Keratinocyte (primary cell): ENCODE measurements at regions not wholly inside any gene's neighbourhood (a gene's known extent, or its start where the extent isn't known, plus 50 kb on each side); places are given as distances from the start of the nearest gene placed in this dataset.

Experiments used
- DNase-seq: peaks from one replicate; pipeline ENCODE4 v3.0.0-alpha.2; 2011; ENCODE audit warnings: low read depth, missing footprints, low spot score
- FAIRE-seq: peaks from 2 replicates; lab custom pipeline; 2011; peaks lifted over from hg19 to GRCh38; lab: Jason Lieb, UNC
- H2AFZ ChIP-seq: 2 replicates; pipeline ENCODE4 v1.6.0; 2012; ENCODE audit warnings: low read length, control low read depth, inconsistent platforms; ENCODE audit not compliant: control insufficient read depth
- H3K27ac ChIP-seq: 2 replicates; pipeline ENCODE4 v1.5.1; 2011; ENCODE audit warnings: low read length; ENCODE audit not compliant: control insufficient read depth, insufficient read depth
- H3K27me3 ChIP-seq: 3 replicates; pipeline ENCODE4 v1.6.0; 2011; ENCODE audit warnings: low read length; ENCODE audit not compliant: control insufficient read depth, insufficient read depth; ENCODE audit errors: extremely low read depth
- H3K36me3 ChIP-seq, 2 experiments: 2 replicates in 1 of 2; 3 replicates in 1 of 2; pipeline ENCODE4 v1.5.1; 2011; ENCODE audit warnings: low read length in 2 of 2, mild to moderate bottlenecking in 1 of 2; ENCODE audit not compliant: control insufficient read depth in 2 of 2, insufficient read depth in 2 of 2; ENCODE audit errors: extremely low read depth in 1 of 2
- H3K4me1 ChIP-seq: 3 replicates; pipeline ENCODE4 v1.5.1; 2011; ENCODE audit warnings: low read length; ENCODE audit not compliant: control insufficient read depth, insufficient read depth; ENCODE audit errors: extremely low read depth
- H3K4me2 ChIP-seq: 3 replicates; pipeline ENCODE4 v1.6.0; 2011; ENCODE audit warnings: low read depth, low read length; ENCODE audit not compliant: control insufficient read depth, insufficient read depth; ENCODE audit errors: extremely low read depth
- H3K4me3 ChIP-seq, 3 experiments: fragments of 200-600 bp in 1 of 3; sonication (generic) in 1 of 3; 2 replicates in 2 of 3; 3 replicates in 1 of 3; pipeline ENCODE4 v1.5.1; 2011 to 2016; ENCODE audit warnings: low read length in 3 of 3, mild to moderate bottlenecking in 3 of 3, control low read depth in 2 of 3, inconsistent platforms in 1 of 3, low read depth in 1 of 3, mixed read lengths in 1 of 3, mixed run types in 1 of 3, moderate library complexity in 1 of 3; ENCODE audit not compliant: control insufficient read depth in 2 of 3, insufficient read depth in 2 of 3; ENCODE audit errors: extremely low read depth in 1 of 3
- H3K79me2 ChIP-seq: 2 replicates; pipeline ENCODE4 v1.6.0; 2012; ENCODE audit warnings: low read length; ENCODE audit not compliant: control insufficient read depth, insufficient read depth
- H3K9ac ChIP-seq: 3 replicates; pipeline ENCODE4 v1.6.0; 2011; ENCODE audit warnings: low read length; ENCODE audit not compliant: control insufficient read depth, insufficient read depth; ENCODE audit errors: extremely low read depth
- H3K9me1 ChIP-seq: 3 replicates; pipeline ENCODE4 v1.6.0; 2011; ENCODE audit warnings: low read length; ENCODE audit not compliant: control insufficient read depth, insufficient read depth; ENCODE audit errors: extremely low read depth
- H3K9me3 ChIP-seq: 2 replicates; pipeline ENCODE4 v1.5.1; 2012; ENCODE audit warnings: low read depth, low read length; ENCODE audit not compliant: control insufficient read depth
- H4K20me1 ChIP-seq: 3 replicates; pipeline ENCODE4 v1.6.0; 2011; ENCODE audit warnings: low read length; ENCODE audit not compliant: control insufficient read depth, insufficient read depth; ENCODE audit errors: extremely low read depth
- EZH2 ChIP-seq: IDR thresholded peaks from one replicate; pipeline ENCODE4 v1.6.1; 2012; ENCODE audit warnings: inconsistent platforms, mild to moderate bottlenecking, low read length, moderate library complexity
- dilution Hi-C: fragments of 300-500 bp; cut with MboI; formaldehyde crosslinking; loops from one replicate; pipeline ENCODE4 v1.7.0; 2020; ENCODE audit warnings: low sequenced_read_pairs; ENCODE audit not compliant: extremely low pct_ligation_motif_present
- TF ChIP-seq, protein P1 (sequence below), 3 experiments: IDR thresholded peaks in 1 of 3; conservative IDR thresholded peaks in 1 of 3; optimal IDR thresholded peaks in 1 of 3; 2 replicates in 2 of 3; 3 replicates in 1 of 3; pipeline versions ENCODE3 to v1.5.1; 2011; ENCODE audit warnings: low read length in 3 of 3, mild to moderate bottlenecking in 3 of 3, moderate library complexity in 2 of 3, control low read depth in 1 of 3, inconsistent platforms in 1 of 3; ENCODE audit not compliant: insufficient read depth in 2 of 3; ENCODE audit errors: extremely low read depth in 1 of 3

DNA sequence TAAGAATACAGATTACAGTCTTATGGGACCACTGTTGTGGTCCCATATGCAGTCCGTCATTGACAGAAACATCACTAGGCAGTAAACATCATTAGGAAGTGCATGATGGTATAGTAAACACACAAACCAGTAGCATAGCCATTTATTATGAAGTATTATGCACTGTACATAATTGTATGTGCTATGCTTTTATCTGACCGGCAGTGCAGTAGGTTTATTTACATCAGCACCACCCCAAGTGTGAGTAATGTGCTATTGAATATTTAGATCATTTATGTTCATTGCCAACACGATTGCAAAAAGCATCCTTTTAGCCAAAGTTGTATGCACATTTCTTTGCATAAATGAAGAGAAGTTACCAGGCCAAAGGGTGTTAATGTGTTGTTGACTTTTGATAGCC is 531.6 kb upstream of the TBX3 start:
- no peaks in the 10 kb centered on the region for H3K79me2 ChIP-seq
- no peaks in the 10 kb centered on the region for H3K9me3 ChIP-seq
- no peak overlapping the region for H3K4me2 ChIP-seq
- dilution Hi-C loops = no loop called here
- H3K4me3 ChIP-seq = no peak overlapping the region
- no peak overlapping the region for H2AFZ ChIP-seq
- no peaks in the 10 kb centered on the region for H3K36me3 ChIP-seq
- TF ChIP-seq EZH2 = no peak
- TF ChIP-seq, protein P1, sequence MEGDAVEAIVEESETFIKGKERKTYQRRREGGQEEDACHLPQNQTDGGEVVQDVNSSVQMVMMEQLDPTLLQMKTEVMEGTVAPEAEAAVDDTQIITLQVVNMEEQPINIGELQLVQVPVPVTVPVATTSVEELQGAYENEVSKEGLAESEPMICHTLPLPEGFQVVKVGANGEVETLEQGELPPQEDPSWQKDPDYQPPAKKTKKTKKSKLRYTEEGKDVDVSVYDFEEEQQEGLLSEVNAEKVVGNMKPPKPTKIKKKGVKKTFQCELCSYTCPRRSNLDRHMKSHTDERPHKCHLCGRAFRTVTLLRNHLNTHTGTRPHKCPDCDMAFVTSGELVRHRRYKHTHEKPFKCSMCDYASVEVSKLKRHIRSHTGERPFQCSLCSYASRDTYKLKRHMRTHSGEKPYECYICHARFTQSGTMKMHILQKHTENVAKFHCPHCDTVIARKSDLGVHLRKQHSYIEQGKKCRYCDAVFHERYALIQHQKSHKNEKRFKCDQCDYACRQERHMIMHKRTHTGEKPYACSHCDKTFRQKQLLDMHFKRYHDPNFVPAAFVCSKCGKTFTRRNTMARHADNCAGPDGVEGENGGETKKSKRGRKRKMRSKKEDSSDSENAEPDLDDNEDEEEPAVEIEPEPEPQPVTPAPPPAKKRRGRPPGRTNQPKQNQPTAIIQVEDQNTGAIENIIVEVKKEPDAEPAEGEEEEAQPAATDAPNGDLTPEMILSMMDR (optimal IDR thresholded peaks at IDR 0.05 in 1 of 3, IDR thresholded peaks at IDR 0.05 in 1 of 3, conservative IDR thresholded peaks at IDR 0.05 in 1 of 3; ENCODE audit: extremely low read depth in 1 of 3, insufficient read depth in 2 of 3, low read length in 3 of 3) = no peak
- H3K9ac ChIP-seq = no peak overlapping the region
- H3K27ac ChIP-seq = no peak overlapping the region
- H3K4me1 ChIP-seq = peaks cover 5% of the 10 kb centered on the region
- FAIRE-seq (no peak), DNase-seq (no peak)
- no peaks in the 10 kb centered on the region for H4K20me1 ChIP-seq
- H3K9me1 ChIP-seq = no peaks in the 10 kb centered on the region
- no peaks in the 10 kb centered on the region for H3K27me3 ChIP-seq

- no peak overlapping the region for H3K27ac ChIP-seq
- FAIRE-seq = peak; percentile 29
- no peaks in the 10 kb centered on the region for H3K79me2 ChIP-seq
- H3K9ac ChIP-seq = no peak overlapping the region
- dilution Hi-C loops = no loop called here
- peak overlapping the region; percentile 81 for H2AFZ ChIP-seq
- TF ChIP-seq EZH2 = no peak
- TF ChIP-seq, protein P1 (optimal IDR thresholded peaks at IDR 0.05 in 1 of 3, IDR thresholded peaks at IDR 0.05 in 1 of 3, conservative IDR thresholded peaks at IDR 0.05 in 1 of 3; ENCODE audit: extremely low read depth in 1 of 3, insufficient read depth in 2 of 3, low read length in 3 of 3) = no peak
- H3K9me1 ChIP-seq = no peaks in the 10 kb centered on the region
- H3K27me3 ChIP-seq = no peaks in the 10 kb centered on the region
- H4K20me1 ChIP-seq = no peaks in the 10 kb centered on the region
- no peak for DNase-seq
- no peaks in the 10 kb centered on the region for H3K9me3 ChIP-seq
- no peak overlapping the region for H3K4me3 ChIP-seq
- no peaks in the 10 kb centered on the region for H3K36me3 ChIP-seq
- peaks cover 5% of the 10 kb centered on the region for H3K4me1 ChIP-seq
- peak overlapping the region; percentile 33 for H3K4me2 ChIP-seq
Observed at GRCh38 chr12:115213538-115214016, 529.6 kb upstream of the TBX3 start.
